NCI-H446 treated with DMSO at 0.1 percent for 48 hours (cell line): ENCODE measurements at regions not wholly inside any gene's neighbourhood (a gene's known extent, or its start where the extent isn't known, plus 50 kb on each side); places are given as distances from the start of the nearest gene placed in this dataset.

Source experiments
- DNase-seq: peaks from one replicate; lab custom pipeline; 2025; lab: John Stamatoyannopoulos, UW

- DNase-seq: no peak
Observed at GRCh38 chr12:102781117-102781516, 135.9 kb downstream of the PAH start.

DNA sequence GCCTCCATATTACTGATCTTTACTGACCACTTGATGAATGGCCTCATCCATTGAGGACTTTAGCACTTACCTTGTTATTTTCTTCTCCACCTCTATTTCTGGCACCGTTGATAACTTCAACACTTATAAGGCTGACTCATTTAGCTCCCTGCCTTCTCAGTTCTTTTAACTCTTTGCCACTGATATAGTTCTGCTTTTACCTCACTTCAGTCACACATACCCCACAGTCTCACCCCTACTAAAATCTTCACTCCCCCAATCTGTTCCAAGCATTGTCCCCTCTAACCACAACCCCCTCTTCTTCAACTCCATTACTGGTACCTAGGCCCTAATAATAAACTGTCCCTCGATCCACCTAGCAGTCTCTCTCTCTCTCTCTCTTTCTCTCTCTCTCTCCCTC is 141.0 kb downstream of the PAH start:
- no peak for DNase-seq

DNA sequence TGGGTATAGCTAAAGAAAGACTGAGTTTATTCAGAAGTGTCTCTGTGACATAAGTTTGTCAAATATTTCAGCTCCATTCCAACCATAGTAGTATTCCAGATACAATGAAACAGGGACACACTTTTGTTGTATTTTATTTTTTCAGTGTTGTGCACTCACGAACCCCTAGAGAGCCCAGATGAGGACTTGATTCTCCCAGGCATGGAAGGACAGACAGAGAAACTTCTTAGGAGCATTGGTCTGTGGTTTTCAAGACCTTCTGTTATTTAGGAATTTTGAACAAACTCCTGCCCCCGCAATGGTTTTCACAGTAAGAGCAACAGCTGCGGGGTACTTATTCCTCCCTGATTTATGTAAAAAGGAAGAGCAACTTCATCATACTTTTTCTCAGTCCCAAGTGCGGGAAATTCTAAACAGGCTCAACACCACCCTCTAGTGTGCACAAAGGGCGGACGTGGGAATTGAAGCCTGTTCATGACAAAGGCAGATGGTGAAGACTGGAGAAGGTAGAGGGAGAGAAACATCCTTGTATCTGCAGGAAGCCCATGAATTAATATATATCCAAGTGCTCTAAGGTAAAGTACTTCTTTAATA is 147.6 kb downstream of the PAH start:
- no peak for DNase-seq

GRCh38 chr12:102766961-102767360 is 150.1 kb downstream of the PAH start:
- DNase-seq: no peak

- peak; percentile 49 for DNase-seq
Observed at GRCh38 chr12:102765736-102766135, 151.3 kb downstream of the PAH start.

- no peak for DNase-seq
Observed at GRCh38 chr12:102763471-102763870, 153.6 kb downstream of the PAH start.

DNA sequence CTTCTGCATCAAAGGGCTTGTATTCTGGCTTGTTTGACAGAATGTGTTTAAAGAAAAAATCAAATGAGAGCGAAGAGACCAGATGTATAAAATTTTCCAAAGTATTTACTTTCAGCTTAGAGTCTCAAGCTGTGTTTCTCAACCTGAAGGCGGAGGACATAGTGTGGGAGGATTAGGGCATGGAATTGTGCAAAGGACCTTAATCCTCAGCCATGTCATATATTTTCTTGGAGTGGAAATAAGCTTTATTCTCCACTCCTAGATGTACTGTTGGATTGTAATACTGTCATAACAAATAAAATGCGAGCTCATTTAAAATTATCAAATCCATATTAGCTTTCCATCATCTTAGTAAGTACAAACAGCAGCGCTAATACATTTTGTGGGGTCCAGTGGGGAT is 154.0 kb downstream of the PAH start:
- DNase-seq: no peak

- no peak for DNase-seq
Observed at GRCh38 chr12:102760322-102760721, 156.7 kb downstream of the PAH start.

- no peak for DNase-seq
Observed at GRCh38 chr12:102759466-102759865, 157.6 kb downstream of the PAH start.

- DNase-seq: no peak
Observed at GRCh38 chr12:102757882-102758226, 159.2 kb downstream of the PAH start.

- no peak for DNase-seq
Observed at GRCh38 chr12:102757154-102757881, 159.7 kb downstream of the PAH start.

- no peak for DNase-seq
Observed at GRCh38 chr12:102756530-102756929, 160.5 kb downstream of the PAH start.

- DNase-seq: no peak
Observed at GRCh38 chr12:102755266-102755665, 161.8 kb downstream of the PAH start.

- DNase-seq: no peak
Observed at GRCh38 chr12:102753802-102754201, 163.2 kb downstream of the PAH start.

- DNase-seq: no peak
Observed at GRCh38 chr12:102748704-102749103, 168.3 kb downstream of the PAH start.

DNA sequence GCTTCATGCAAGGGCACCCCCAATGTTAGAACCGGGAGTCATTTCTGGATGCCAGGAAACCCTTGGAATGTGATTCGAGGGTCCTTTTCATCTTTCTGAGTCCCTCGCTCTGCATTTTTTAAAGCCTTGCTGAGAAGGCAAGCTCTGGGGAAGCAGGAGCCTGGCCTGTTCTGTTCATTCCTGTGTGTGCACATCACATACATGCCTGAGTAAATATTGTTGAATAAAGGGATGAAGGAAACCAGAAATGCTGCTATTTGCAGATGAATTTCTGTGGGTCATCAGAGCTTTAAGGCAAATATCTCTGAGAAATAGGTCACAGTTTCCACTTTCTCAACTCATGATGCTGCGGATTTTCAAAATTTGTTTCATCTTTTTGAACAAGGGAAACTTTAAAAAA is 170.1 kb downstream of the PAH start:
- DNase-seq: no peak

DNA sequence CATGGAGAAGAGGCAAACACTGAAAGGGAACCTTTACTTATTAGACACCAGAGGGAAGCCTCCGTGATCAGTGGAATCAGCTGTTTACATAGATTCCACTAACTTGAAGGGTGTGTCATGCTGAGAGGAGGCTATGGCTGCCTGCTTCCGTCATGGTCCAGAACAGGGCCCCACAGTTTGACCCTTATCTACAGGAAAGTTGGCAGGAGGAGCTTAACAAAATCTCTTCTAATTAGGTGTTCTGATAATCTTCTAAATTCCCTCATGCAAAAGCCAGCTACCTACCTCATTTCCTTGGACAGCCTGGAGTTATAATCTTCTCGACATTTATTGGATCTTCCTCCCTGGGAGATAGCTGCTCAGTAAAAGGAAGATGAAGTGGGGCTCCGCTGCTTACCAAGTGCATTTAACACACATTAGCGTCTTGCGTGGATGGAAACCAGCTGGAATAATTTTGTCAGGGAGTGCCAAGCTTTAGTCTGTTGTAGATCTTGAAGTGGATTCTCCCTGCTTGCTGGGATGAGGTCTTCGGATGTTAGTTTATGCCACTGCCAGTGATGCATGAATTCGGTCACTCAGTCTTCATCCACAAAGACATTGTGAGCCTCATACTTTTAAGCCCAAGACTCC is 171.0 kb downstream of the PAH start:
- no peak for DNase-seq

DNA sequence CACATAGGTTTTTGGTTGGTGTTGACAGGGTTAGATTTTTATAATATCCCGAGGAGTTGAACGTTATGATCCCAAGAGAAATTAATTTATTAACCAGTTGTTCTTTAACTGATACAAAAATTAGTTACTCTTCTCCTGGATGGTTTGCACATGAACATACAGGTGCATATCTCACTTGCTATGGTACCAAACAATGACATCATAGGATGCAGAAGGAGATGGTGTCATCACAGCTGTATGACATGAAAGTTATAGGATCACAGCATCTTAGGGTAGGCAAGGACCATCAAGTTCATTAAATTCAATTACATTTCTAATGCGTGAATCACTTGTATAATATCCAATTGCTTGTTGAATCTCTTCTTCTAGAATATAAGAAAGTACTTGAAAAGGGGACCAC is 175.8 kb downstream of the PAH start:
- no peak for DNase-seq

DNA sequence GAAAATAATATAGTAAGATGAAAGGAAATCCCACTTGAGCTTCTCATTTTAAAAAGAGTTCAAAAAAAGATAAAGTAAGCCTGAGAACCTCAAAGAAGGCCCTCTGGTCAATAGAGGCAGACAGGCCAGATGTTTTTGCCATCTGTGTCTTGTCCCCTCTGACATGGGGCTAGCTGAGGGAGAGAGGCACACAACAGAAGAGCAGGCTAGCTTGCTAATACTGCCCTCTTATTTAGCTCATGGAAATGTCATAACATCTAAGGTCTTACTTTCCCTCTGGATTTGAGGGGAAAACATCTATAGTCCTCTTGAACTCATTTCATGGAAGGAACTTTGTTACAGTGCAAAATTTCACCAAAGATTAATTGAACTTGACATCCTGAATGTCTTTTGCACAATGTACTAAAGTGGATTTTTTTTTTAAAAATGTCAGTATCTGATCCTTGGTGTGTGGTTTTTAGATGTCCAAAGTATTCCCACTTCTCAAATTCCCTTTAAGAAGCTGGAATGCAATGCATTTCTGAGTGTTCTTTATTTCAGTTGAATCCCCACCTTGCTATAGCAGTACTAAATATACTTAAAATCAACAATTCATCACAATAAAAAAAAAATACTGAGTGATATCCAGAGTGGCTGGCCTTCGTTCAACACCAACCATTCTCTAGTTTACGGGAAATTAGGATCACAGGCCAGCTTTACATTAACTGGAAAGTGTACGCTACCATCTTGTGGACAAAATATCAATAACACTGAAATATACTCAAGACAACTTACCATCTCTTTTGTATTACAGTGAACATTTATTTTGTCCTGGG is 176.7 kb downstream of the PAH start:
- DNase-seq: peak; percentile 2

GRCh38 chr12:102736328-102736727 is 180.7 kb downstream of the PAH start:
- DNase-seq: no peak

- no peak for DNase-seq
Observed at GRCh38 chr12:102735104-102735503, 181.9 kb downstream of the PAH start.

DNA sequence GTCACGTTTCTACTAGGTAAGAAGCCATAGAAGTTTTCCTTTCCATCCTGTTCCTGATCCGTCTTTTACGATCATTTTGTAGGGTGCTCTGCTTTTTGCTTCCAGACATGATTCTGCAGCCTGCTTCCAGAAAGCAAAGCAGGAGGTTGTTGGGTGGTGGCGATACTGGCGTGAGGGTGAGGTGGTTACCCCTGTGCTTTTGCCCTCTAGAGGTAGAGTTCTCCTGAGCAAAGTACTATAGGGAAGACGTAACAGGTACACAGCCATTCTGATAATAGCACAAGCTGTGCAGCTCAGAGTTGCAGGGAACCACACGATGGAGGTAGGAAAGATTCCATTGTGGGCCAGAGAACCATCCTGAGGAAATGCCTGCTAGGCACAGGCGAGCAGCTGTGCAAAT is 186.0 kb downstream of the PAH start:
- no peak for DNase-seq
